ENCODE measurements at regions not wholly inside any gene's neighbourhood (a gene's known extent, or its start where the extent isn't known, plus 50 kb on each side); places are given as distances from the start of the nearest gene placed in this dataset.

DNA sequence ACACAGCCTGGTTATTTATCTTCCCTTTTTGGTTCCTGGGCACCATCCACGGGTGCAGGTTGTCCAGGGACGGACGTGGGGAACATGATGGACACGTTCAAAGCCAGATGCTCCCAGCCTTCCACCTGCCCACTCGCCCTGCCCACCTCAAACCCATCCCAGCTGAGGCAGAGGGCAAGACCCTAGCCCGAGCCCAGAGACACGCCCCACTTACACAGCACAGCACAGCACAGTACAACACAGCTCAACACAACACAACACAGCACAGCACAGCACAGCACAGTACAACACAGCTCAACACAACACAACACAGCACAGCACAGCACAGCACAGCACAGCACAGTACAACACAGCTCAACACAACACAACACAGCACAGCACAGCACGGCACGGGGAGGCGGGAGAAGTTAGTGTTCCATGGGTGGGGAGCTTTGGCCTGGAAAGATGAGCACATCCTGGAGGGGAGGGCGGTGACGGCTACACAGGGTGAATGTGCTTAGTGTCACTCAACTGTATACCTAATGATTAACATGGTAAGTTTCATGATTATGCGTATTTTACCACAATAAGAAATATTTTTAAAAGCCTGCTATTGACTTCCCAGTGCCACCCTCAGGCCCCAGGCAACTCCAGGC, 1507.5 kb downstream of the BRD1 start:
- TF ChIP-seq, protein P1, sequence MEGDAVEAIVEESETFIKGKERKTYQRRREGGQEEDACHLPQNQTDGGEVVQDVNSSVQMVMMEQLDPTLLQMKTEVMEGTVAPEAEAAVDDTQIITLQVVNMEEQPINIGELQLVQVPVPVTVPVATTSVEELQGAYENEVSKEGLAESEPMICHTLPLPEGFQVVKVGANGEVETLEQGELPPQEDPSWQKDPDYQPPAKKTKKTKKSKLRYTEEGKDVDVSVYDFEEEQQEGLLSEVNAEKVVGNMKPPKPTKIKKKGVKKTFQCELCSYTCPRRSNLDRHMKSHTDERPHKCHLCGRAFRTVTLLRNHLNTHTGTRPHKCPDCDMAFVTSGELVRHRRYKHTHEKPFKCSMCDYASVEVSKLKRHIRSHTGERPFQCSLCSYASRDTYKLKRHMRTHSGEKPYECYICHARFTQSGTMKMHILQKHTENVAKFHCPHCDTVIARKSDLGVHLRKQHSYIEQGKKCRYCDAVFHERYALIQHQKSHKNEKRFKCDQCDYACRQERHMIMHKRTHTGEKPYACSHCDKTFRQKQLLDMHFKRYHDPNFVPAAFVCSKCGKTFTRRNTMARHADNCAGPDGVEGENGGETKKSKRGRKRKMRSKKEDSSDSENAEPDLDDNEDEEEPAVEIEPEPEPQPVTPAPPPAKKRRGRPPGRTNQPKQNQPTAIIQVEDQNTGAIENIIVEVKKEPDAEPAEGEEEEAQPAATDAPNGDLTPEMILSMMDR (IDR thresholded peaks at IDR 0.05) = no peak
- TF ChIP-seq POLR2A (IDR thresholded peaks at IDR 0.05) = no peak

All from adrenal gland (tissue), 5 donors.